ENCODE measurements at regions not wholly inside any gene's neighbourhood (a gene's known extent, or its start where the extent isn't known, plus 50 kb on each side); places are given as distances from the start of the nearest gene placed in this dataset.

- no peak for TF ChIP-seq POLR2AphosphoS5 (IDR thresholded peaks at IDR 0.05; ENCODE audit: borderline replicate concordance, low read depth, low read length)
- no peak for TF ChIP-seq EZH2 (IDR thresholded peaks at IDR 0.05)
These were observed 1075.1 kb downstream of the AGBL1 start for GRCh38 chr15:87154761-87155160.
